SH-SY5Y (cell line): ENCODE measurements at regions not wholly inside any gene's neighbourhood (a gene's known extent, or its start where the extent isn't known, plus 50 kb on each side); places are given as distances from the start of the nearest gene placed in this dataset.

ENCODE experiments used
- GATA2 ChIP-seq: IDR thresholded peaks from 2 replicates; pipeline ENCODE4 v1.6.1; 2011; ENCODE audit warnings: mild to moderate bottlenecking, low read depth, low read length
- GATA3 ChIP-seq: IDR thresholded peaks from 2 replicates; pipeline ENCODE4 v1.6.1; 2011; ENCODE audit warnings: low read depth, mild to moderate bottlenecking, low read length, moderate library complexity

- TF ChIP-seq GATA2 (no peak), GATA3 (no peak)
Observed at GRCh38 chr16:26658486-26658885, 408.2 kb upstream of the C16orf82 start.
